Mammary epithelial cell (primary cell): ENCODE measurements at regions not wholly inside any gene's neighbourhood (a gene's known extent, or its start where the extent isn't known, plus 50 kb on each side); places are given as distances from the start of the nearest gene placed in this dataset.

Experiments
- CTCF ChIP-seq, 2 donors: IDR thresholded peaks in 1 of 2; conservative IDR thresholded peaks in 1 of 2; 2 replicates each; pipeline ENCODE4 v1.5.1; 2011 to 2012; ENCODE audit warnings: inconsistent platforms in 2 of 2, low read length in 2 of 2, mild to moderate bottlenecking in 2 of 2, control low read depth in 1 of 2, low read depth in 1 of 2; ENCODE audit not compliant: insufficient read depth in 1 of 2; ENCODE audit errors: extremely low read depth in 1 of 2
- EZH2 ChIP-seq: IDR thresholded peaks from 2 replicates; pipeline ENCODE4 v1.6.1; 2012; ENCODE audit warnings: low read length, inconsistent platforms, borderline replicate concordance

- TF ChIP-seq CTCF (conservative IDR thresholded peaks at IDR 0.05 in 1 of 2, IDR thresholded peaks at IDR 0.05 in 1 of 2; ENCODE audit: extremely low read depth in 1 of 2, insufficient read depth in 1 of 2, low read depth in 1 of 2, low read length in 2 of 2) = no peak
- no peak for TF ChIP-seq EZH2
Measured at GRCh38 chr5:4204276-4205141, 608.9 kb downstream of the IRX1 start.
